NCI-H146 treated with DMSO at 0.1 percent for 48 hours (cell line): ENCODE measurements at regions not wholly inside any gene's neighbourhood (a gene's known extent, or its start where the extent isn't known, plus 50 kb on each side); places are given as distances from the start of the nearest gene placed in this dataset.
"Not testable (repeated sequence)": the region's sequence is repeated elsewhere in the genome, so short reads cannot be mapped to it uniquely, and the experiment has no call there.

Source experiments
- DNase-seq: peaks from one replicate; lab custom pipeline; 2025; ENCODE audit not compliant: unreplicated experiment; lab: John Stamatoyannopoulos, UW

- no peak for DNase-seq
Observed at GRCh38 chr2:144666032-144666431, 146.1 kb upstream of the ZEB2 start.

- no peak for DNase-seq
Observed at GRCh38 chr2:144663207-144663606, 143.3 kb upstream of the ZEB2 start.

GRCh38 chr2:144660518-144661316 is 140.8 kb upstream of the ZEB2 start:
- no peak for DNase-seq

- no peak for DNase-seq
Observed at GRCh38 chr2:144659731-144660275, 139.9 kb upstream of the ZEB2 start.

- no peak for DNase-seq
Observed at GRCh38 chr2:144654523-144654922, 134.6 kb upstream of the ZEB2 start.

GRCh38 chr2:144650907-144651306 is 131.0 kb upstream of the ZEB2 start:
- DNase-seq, result no peak

GRCh38 chr2:144648837-144649465 is 129.0 kb upstream of the ZEB2 start:
- DNase-seq, result no peak

- DNase-seq, result no peak
Observed at GRCh38 chr2:144645083-144645778, 125.3 kb upstream of the ZEB2 start.

- no peak for DNase-seq
Observed at GRCh38 chr2:144644549-144644948, 124.6 kb upstream of the ZEB2 start.

GRCh38 chr2:144643537-144644336 is 123.8 kb upstream of the ZEB2 start:
- no peak for DNase-seq

GRCh38 chr2:144642856-144643255 is 122.9 kb upstream of the ZEB2 start:
- DNase-seq, result no peak

GRCh38 chr2:144642131-144642530 is 122.2 kb upstream of the ZEB2 start:
- no peak for DNase-seq

GRCh38 chr2:144638250-144638649 is 118.3 kb upstream of the ZEB2 start:
- DNase-seq, result not testable (repeated sequence)

GRCh38 chr2:144636860-144637259 is 116.9 kb upstream of the ZEB2 start:
- not testable (repeated sequence) for DNase-seq

GRCh38 chr2:144632809-144633208 is 112.9 kb upstream of the ZEB2 start:
- DNase-seq, result no peak

- DNase-seq, result no peak
Observed at GRCh38 chr2:144631636-144632035, 111.7 kb upstream of the ZEB2 start.

GRCh38 chr2:144630459-144631215 is 110.7 kb upstream of the ZEB2 start:
- DNase-seq, result no peak

GRCh38 chr2:144629935-144630334 is 110.0 kb upstream of the ZEB2 start:
- DNase-seq, result no peak

GRCh38 chr2:144628566-144628965 is 108.6 kb upstream of the ZEB2 start:
- no peak for DNase-seq

- DNase-seq, result no peak
Observed at GRCh38 chr2:144625626-144626025, 105.7 kb upstream of the ZEB2 start.
